NB4 (cell line): ENCODE measurements at regions not wholly inside any gene's neighbourhood (a gene's known extent, or its start where the extent isn't known, plus 50 kb on each side); places are given as distances from the start of the nearest gene placed in this dataset.
"Not testable (repeated sequence)": the region's sequence is repeated elsewhere in the genome, so short reads cannot be mapped to it uniquely, and the experiment has no call there.

Experiments
- CTCF ChIP-seq: IDR thresholded peaks from one replicate; pipeline ENCODE4 v1.5.1; 2012; ENCODE audit warnings: low read depth, low read length
- MAX ChIP-seq: IDR thresholded peaks from 2 replicates; pipeline ENCODE4 v1.6.1; 2011; ENCODE audit warnings: low read depth, low read length

- not testable (repeated sequence) for TF ChIP-seq CTCF, MAX
These were observed 83.6 kb upstream of the PPP2R5C start for GRCh38 chr14:101677912-101678327.
